ENCODE measurements at regions not wholly inside any gene's neighbourhood (a gene's known extent, or its start where the extent isn't known, plus 50 kb on each side); places are given as distances from the start of the nearest gene placed in this dataset.
"Not testable (repeated sequence)": the region's sequence is repeated elsewhere in the genome, so short reads cannot be mapped to it uniquely, and the experiment has no call there.

- DNase-seq: no peak
Measured at GRCh38 chr12:124380796-124381455, 86.0 kb downstream of the RFLNA start.

- DNase-seq: no peak
Measured at GRCh38 chr12:124379938-124380754, 85.3 kb downstream of the RFLNA start.

DNA sequence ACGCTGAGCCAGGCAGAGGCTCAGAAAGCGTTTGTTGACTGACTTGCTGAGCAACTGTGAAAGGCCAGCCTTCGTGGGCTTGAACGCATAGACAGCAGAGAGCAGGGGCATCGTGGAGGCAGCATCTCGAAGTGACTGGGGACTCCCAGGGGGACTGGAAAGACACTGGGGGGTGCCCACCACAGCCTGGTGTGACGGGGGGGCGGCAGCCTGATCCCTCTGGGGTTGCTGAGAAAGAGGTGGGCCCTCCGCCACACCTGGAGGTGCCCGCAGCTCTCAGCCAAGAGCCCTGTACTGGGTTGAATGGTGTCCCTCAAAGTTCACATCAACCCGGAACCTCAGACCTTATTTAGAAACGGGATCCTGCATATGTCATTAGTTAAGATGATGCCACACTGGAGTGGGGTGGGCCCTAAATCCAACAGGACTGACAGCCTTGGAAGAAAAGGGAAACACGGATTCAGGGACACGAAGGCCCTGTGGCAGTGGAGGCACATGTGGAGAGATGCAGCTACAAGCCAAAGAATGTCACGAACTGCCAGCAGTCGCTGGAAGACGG, 84.6 kb downstream of the RFLNA start:
- DNase-seq: no peak

GRCh38 chr12:124378926-124379325, 84.0 kb downstream of the RFLNA start:
- DNase-seq: no peak

- DNase-seq: no peak
Measured at GRCh38 chr12:124377981-124378509, 83.2 kb downstream of the RFLNA start.

DNA sequence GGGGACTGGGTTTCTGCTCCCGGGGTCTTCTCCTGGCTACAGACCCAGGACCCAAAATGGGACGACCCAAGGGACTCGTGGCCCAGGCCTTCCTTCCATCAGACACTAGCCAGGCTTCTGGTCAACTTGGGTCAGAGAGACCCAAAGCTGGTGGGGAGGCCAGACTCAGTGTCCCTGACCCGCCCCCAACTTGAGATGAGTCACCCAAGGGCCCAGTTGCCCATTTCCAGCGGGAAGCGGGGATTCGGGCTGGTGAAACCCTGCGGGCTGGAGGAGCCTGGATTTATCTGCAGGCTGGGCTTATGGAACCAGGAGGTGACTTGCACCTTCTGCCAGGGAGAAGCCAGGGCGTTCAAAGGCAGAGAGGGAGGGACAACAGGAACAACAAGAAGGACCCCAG, 81.5 kb downstream of the RFLNA start:
- no peak for DNase-seq

DNA sequence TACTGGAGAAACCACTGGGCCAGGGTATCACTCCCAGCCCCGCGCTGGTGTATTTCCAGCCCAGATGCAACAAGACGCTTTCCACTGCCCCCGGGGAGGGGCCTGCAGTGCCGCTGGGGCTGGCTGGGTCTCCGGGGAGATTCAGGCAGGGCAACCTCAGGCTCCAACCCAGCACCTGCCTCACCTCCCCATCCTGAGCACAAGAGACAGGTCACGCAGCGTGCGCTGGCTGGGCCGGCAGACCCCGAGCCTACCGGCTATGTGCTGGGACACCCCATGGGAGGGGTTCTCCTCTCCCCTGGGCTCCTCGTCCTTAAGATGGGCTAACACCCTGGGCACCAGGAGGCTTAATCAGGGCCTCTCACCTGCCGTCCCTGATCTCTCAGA, 80.9 kb downstream of the RFLNA start:
- DNase-seq: no peak

- DNase-seq: no peak
Measured at GRCh38 chr12:124375141-124375788, 80.4 kb downstream of the RFLNA start.

GRCh38 chr12:124374567-124374966, 79.7 kb downstream of the RFLNA start:
- DNase-seq: no peak

DNA sequence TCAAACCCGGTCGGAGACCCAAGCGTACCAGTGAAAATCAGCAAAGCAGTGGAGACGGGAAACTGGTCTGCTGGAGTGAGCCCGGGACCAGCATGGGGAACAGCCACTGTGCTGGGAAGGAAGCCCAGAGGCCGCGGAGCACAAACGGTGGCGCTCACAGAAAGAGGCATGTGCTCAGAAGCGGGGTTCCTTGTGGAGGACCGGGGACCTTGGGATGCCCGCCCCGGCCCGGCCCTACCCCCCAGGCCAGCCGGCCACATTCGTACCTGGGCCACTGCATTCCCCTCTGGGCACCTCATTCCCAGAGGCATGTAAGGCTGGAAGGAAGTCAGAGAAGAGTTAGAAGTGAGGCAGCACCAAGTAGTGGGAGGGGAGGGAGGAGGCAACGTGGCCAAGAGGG, 79.3 kb downstream of the RFLNA start:
- DNase-seq: no peak

DNA sequence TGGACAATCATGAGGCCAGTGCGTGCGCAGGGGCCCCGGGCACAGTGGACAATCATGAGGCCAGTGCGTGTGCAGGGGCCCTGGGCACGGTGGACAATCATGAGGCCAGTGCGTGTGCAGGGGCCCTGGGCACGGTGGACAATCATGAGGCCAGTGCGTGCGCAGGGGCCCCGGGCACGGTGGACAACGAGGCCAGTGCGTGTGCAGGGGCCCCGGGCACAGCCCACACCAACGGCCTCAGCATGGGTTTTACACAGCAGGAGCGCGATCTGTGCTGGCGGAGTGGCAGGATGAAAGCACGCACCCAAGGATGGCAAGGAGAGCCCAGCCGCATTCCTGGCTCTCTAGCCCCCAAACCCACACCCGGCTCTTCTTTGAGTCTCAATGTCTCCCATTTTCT, 78.8 kb downstream of the RFLNA start:
- not testable (repeated sequence) for DNase-seq

GRCh38 chr12:124372831-124373230, 77.9 kb downstream of the RFLNA start:
- DNase-seq: no peak

DNA sequence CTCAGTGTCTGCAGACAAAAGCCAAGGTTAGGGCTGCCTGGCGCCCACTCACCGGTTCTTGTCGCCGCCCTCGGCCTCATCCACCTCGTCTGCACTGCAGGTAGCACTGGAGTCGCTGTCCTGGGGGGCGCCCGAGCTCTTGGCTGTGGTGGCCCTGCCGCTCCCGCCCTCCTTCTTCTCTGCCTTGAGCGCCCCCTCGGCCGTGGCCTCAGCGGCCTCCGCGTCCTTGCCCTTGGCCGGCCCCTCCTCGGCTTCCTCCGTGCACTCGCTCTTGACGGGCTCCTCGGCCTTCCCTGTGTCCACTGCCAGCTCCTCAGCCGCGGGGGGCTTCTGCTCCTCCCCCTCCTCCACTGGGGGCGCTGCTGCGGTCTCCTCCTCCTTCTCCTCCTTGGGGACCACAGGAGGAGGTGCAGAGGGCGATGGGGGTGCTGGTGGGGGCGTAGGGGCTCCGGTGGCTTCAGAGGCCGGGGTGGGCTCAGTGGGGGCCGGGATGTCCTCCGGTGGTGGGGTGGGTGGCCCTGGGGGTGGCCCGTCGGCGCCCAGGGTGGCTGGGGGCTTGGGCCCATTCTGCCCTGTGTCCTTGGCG, 77.2 kb downstream of the RFLNA start:
- DNase-seq: no peak

DNA sequence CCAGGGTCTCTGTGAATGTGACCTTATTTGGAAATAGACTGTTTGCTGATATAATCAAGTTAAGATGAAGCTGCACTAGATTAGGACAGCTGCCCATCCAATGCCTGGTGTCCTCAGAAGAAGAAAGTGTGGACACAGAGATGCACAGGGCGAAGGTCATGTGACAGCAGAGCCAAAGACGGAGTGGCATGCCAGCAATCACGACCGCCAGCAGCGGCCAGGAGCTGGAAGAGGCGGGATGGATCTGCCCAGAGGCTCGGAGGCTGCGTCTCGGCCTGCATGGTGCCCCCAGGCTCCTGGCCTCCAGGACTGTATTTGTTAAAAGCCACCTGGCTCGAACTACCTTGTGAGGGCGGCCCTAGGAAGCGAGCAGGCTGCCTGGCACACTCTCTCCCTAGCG, 76.5 kb downstream of the RFLNA start:
- DNase-seq: no peak

DNA sequence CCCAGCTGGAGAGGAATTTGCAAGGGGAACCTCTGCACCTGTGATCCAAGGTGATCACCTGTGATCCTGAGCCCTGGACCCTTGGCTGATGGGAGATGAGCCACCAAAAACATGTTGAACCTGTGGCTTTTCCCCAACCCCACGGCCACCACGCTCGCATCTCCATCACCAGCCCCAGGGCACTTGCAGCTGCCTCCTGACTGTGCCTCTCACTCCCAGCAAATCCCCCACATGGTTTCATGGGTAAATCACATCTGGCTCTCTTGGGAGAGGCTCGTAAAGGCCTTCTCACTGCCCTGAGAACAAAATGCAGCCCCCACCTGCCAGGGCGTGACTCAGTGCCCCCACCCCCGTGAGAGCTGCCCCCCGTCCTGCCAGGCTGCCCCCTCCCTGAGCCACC, 76.0 kb downstream of the RFLNA start:
- DNase-seq: no peak

DNA sequence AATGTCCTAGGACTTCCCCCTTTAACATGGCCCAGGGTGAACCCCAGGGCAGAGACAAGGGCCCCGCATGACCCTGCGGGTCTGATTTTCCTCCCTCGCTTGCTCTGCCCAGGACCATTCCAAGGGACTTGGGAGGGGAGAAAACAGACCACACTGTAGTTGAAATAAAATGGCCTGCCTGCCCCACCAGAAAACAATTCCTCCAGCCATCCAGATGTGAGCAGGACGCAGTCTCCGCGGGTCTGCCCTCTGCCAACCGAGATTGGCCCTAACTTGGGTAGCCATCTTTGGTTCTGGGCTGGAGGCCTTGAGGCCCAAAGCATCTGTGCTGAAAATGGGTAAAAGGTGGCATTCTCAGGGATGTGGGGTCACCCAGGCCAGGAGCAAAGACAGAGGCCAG, 75.5 kb downstream of the RFLNA start:
- DNase-seq: no peak

GRCh38 chr12:124369827-124370378, 75.0 kb downstream of the RFLNA start:
- DNase-seq: no peak

DNA sequence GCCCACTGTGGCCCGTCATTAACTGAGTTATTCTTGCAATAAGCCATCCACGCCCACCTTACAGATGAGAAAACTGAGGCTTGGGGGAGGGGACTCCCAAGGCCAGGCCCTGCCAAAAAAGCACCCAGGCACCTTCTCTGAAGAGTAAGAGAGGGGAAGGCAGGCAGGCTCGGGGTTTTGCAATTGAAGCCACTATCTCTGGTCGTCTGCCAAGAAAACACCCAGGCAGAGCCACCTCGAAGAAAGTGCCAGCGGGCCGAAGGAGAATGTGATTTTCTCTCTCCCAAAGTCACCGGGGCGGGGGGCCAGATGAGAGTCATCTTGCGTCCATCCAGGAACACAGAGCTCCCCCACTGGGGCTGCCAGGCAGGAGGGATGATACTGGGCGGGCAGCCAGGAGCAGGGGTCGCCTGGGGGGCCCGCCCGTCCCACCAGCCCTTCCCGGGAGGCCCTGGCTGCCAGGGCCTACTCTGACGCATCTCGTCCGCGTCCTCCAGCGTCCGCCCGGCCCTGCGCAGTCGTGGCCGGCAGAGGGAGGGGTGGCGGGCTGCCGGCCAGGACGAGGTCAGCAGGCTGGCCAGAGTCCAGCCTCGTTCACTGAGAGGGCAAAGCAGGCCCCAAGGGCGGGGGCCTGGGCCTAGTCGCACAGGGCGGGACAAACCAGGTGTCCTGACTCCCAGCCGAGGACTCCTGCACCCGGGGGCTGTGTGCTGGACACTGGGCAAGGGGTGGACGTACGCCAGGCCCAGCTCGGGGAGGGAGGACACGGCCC, 74.3 kb downstream of the RFLNA start:
- no peak for DNase-seq

- no peak for DNase-seq
Measured at GRCh38 chr12:124368421-124369032, 73.6 kb downstream of the RFLNA start.

DNA sequence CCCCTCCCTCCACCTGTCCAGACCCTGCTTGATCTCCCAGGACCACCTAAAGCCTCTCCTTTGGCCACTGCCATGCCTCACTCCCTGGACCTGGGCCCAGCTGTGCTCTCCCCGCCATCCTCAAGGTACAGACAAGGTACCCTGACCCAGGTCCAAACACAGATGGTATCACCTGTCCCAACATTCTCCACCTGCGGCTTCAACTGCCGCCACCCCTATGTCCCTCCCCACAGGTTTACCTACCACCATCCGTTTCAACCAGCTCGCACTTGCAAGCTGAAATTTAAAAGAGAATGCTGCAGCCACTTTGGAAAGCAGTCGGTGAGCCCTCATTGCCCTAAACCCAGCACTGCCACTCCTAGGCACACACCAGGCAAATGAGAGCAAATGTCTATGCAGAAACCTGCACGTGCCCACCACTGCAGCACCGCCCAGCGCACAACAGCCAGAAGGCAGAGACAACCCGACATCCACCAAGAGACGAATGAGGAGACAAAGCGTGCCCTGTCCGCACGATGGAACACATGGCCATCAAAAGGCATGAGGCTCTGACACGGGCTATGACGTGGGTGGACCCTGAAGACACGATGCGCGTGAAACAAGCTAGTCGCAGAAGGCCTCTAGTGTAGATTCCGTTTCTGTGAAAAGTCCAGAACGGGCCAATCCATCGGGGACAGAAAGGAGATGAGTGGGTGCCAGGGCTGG, 71.0 kb downstream of the RFLNA start:
- no peak for DNase-seq

Data from T-helper 2 cell (primary cell).